ENCODE measurements at regions not wholly inside any gene's neighbourhood (a gene's known extent, or its start where the extent isn't known, plus 50 kb on each side); places are given as distances from the start of the nearest gene placed in this dataset.
A peak's percentile ranks its signal among the peaks of the same experiment; 100 is the strongest.

- intact Hi-C loops (cut with DNase I), result no loop called here
- peak in 38 of 42 donors; percentile 1 to 63 (median 35) for DNase-seq
Observed at GRCh38 chrX:67780694-67781109, 236.9 kb downstream of the AR start.

DNA sequence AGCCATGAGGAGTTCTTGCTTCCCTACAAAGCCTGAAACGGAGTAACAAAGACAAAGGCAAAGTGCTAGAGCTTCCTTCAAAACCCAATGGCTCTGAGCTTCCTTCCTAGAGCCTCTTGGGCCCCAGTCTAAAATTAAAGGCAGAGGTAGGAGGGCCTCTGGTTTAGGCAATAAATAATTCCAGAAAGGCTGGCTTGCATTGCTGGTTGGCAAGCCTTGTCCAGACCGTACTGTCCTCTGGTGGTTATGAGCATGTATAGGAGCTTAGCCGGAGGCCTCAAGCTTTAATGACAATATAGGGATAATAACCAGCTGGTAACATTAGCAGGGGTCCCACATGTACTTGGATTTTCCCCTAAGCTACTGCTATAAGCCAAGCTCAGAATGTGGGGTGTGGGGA lies 237.3 kb downstream of the AR start:
- DNase-seq, result peak in 1 of 42 donors; percentile 0
- intact Hi-C loops (cut with DNase I), result no loop called here

DNA sequence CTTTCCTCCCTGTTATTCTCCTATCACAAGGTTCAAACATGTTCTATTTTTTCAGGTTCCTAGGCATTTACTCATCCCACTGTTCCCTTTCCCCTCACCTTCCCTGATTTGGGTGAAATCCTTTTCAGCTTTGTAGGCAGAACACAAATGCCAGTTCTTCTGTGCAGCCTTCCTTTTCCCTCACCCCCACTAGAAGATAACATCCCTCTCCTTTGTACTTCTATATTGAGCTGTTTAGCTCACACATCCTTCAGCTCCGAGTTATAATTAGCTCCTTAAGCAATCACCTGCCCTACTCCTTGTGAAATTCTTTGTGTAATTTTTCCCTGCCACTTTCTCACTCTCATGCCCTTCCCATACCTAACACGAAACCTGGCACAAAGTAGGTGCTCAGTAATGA lies 240.9 kb downstream of the AR start:
- peak in 7 of 42 donors; percentile 2 to 49 (median 9) for DNase-seq
- intact Hi-C loops (cut with DNase I), result no loop called here

DNA sequence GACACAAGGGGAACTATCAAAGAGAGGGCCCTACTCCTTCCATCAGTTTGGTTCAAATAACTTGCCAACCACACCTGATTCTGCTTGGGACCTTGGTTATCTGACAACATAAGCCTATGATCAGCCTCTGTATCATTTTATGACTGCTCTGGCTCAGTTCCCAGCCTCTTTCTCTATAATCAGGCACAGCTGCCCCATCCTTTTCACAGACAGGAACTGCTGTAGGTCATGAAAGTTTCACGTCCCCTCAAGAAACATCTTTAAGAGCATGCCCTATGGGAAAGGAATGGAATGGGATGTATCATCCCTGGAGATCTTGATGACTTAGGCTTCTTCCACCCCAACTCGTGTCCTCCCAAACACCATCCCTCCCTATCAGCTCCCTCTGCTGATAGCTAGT lies 243.4 kb downstream of the AR start:
- intact Hi-C loops (cut with DNase I), result no loop called here
- DNase-seq, result no peak

DNA sequence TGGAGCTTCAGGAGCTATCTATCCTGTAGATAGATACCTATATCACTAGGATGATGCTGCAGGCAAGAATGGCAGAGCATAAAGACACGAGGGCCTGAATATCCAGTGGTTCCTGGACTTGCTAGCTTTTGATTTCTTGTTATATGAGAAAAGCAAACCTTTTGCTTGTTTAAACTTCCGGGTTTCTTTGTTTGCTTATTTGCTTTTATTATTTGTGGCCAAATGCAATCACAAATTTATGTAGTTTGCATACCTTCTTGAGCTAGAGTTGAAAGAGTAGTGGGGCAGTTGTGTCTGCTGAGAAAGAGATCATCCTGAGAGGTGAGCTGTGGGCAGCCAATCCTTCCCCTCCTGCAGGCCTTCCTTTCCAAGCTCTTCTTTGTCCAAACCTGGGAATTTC lies 245.7 kb downstream of the AR start:
- intact Hi-C loops (cut with DNase I), result no loop called here

More for the DNA sequence above, 245.7 kb downstream of the AR start:
- no peak for DNase-seq

Measured in head of caudate nucleus (tissue), 42 donors.